H1 (cell line): ENCODE measurements at regions not wholly inside any gene's neighbourhood (a gene's known extent, or its start where the extent isn't known, plus 50 kb on each side); places are given as distances from the start of the nearest gene placed in this dataset.

ENCODE experiments used
- CTCF ChIA-PET: fragments of 300-600 bp; sonication (Branson Sonifier 250); formaldehyde crosslinking; loops from one replicate; lab custom pipeline; 2021; ENCODE audit not compliant: partially characterized antibody; lab: Charles Lee
- POLR2A ChIA-PET: fragments of 300-600 bp; sonication (Branson Sonifier 250); formaldehyde crosslinking; loops from one replicate; lab custom pipeline; 2021; ENCODE audit warnings: inconsistent platforms; ENCODE audit not compliant: partially characterized antibody; lab: Charles Lee
- DNase-seq, 2 experiments: peaks; one replicate each; pipeline versions ENCODE4 v3.0.0 to v3.0.0-alpha.2; 2010 to 2022; ENCODE audit warnings: low spot score in 2 of 2, low read depth in 1 of 2, mixed read lengths in 1 of 2
- FAIRE-seq: peaks from 2 replicates; lab custom pipeline; 2011; peaks lifted over from hg19 to GRCh38; lab: Jason Lieb, UNC
- H2AFZ ChIP-seq: 2 replicates; pipeline ENCODE4 v1.8.1; 2012; ENCODE audit warnings: low read length, inconsistent platforms
- H2AK5ac ChIP-seq: 2 replicates; pipeline ENCODE4 v1.6.1; 2013; ENCODE audit warnings: low read depth, low read length
- H2BK120ac ChIP-seq: replicated peaks from 2 replicates; pipeline ENCODE3; 2013; ENCODE audit warnings: low read depth, low read length, inconsistent platforms
- H2BK12ac ChIP-seq: 2 replicates; pipeline ENCODE4 v1.6.1; 2013; ENCODE audit warnings: low read depth, low read length
- H2BK15ac ChIP-seq: 2 replicates; pipeline ENCODE4 v1.6.1; 2013; ENCODE audit warnings: low read length
- H2BK20ac ChIP-seq: 2 replicates; pipeline ENCODE4 v1.6.1; 2013; ENCODE audit warnings: low read length
- H2BK5ac ChIP-seq: 2 replicates; pipeline ENCODE4 v1.6.1; 2013; ENCODE audit warnings: low read depth, low read length
- H3K14ac ChIP-seq: 2 replicates; pipeline ENCODE4 v1.6.1; 2013; ENCODE audit warnings: inconsistent platforms; ENCODE audit not compliant: insufficient read length
- H3K18ac ChIP-seq: 2 replicates; pipeline ENCODE4 v1.6.1; 2013; ENCODE audit warnings: low read length; ENCODE audit errors: extremely low read depth
- H3K23ac ChIP-seq: 2 replicates; pipeline ENCODE4 v1.6.1; 2013; ENCODE audit warnings: inconsistent platforms; ENCODE audit not compliant: insufficient read length
- H3K23me2 ChIP-seq: 2 replicates; pipeline ENCODE4 v1.6.1; 2013; ENCODE audit warnings: low read depth, low read length
- H3K27ac ChIP-seq: 2 replicates; pipeline ENCODE4 v1.6.1; 2011; ENCODE audit warnings: low read depth, low read length, inconsistent platforms
- H3K27me3 ChIP-seq, 4 experiments: replicated peaks in 1 of 4; 1 replicate in 1 of 4; 2 replicates in 3 of 4; pipeline versions ENCODE4 v1.6.1 to v1.8.1; 2011 to 2013; ENCODE audit warnings: low read length in 3 of 4, mild to moderate bottlenecking in 3 of 4, inconsistent platforms in 2 of 4, mixed read lengths in 2 of 4, moderate library complexity in 1 of 4; ENCODE audit not compliant: control insufficient read depth in 3 of 4, insufficient read depth in 3 of 4; ENCODE audit errors: extremely low read depth in 1 of 4
- H3K36me3 ChIP-seq, 4 experiments: 2 replicates each; pipeline versions ENCODE4 v1.6.1 to v1.8.1; 2011 to 2013; ENCODE audit warnings: mild to moderate bottlenecking in 4 of 4, low read length in 3 of 4, moderate library complexity in 2 of 4, control low read depth in 1 of 4, inconsistent platforms in 1 of 4; ENCODE audit not compliant: insufficient read depth in 4 of 4, control insufficient read depth in 2 of 4
- H3K4ac ChIP-seq: replicated peaks from 2 replicates; pipeline ENCODE3; 2013; ENCODE audit warnings: low read length, low read depth, mixed read lengths, inconsistent platforms; ENCODE audit not compliant: insufficient read length
- H3K4me1 ChIP-seq, 4 experiments: replicated peaks in 1 of 4; 1 replicate in 1 of 4; 2 replicates in 3 of 4; pipeline versions ENCODE4 v1.6.1 to v1.8.1; 2011 to 2013; ENCODE audit warnings: low read length in 3 of 4, inconsistent platforms in 2 of 4, mixed read lengths in 1 of 4; ENCODE audit not compliant: insufficient read depth in 4 of 4, control insufficient read depth in 3 of 4
- H3K4me2 ChIP-seq, 2 experiments: 2 replicates each; pipeline versions ENCODE4 v1.6.1 to v1.8.1; 2011 to 2013; ENCODE audit warnings: low read depth in 2 of 2, low read length in 2 of 2, control low read depth in 1 of 2, inconsistent platforms in 1 of 2, mild to moderate bottlenecking in 1 of 2; ENCODE audit not compliant: insufficient read depth in 1 of 2
- H3K4me3 ChIP-seq, 4 experiments: fragments of 200-600, 300-600 bp in 1 of 4; sonication (generic), shearing (Covaris generic), sonication (Bioruptor Twin) in 1 of 4; 2 replicates each; pipeline versions ENCODE4 v1.5.1 to v1.8.1; 2011 to 2016; ENCODE audit warnings: low read length in 4 of 4, low read depth in 3 of 4, control low read depth in 2 of 4, inconsistent platforms in 2 of 4, mild to moderate bottlenecking in 2 of 4, mixed read lengths in 1 of 4, moderate library complexity in 1 of 4; ENCODE audit not compliant: insufficient read depth in 2 of 4; ENCODE audit errors: extremely low read depth in 1 of 4
- H3K56ac ChIP-seq: replicated peaks from 2 replicates; pipeline ENCODE3; 2013; ENCODE audit warnings: low read depth, mild to moderate bottlenecking, mixed read lengths, low read length, inconsistent platforms; ENCODE audit not compliant: insufficient read length
- H3K79me1 ChIP-seq: 2 replicates; pipeline ENCODE4 v1.6.1; 2013; ENCODE audit warnings: low read depth, low read length, control low read depth
- H3K79me2 ChIP-seq, 2 experiments: 2 replicates each; pipeline versions ENCODE4 v1.6.1 to v1.8.1; 2012 to 2013; ENCODE audit warnings: low read length in 2 of 2, mild to moderate bottlenecking in 2 of 2, inconsistent platforms in 1 of 2; ENCODE audit not compliant: insufficient read depth in 2 of 2, control insufficient read depth in 1 of 2
- H3K9ac ChIP-seq, 4 experiments: replicated peaks in 1 of 4; 1 replicate in 1 of 4; 2 replicates in 3 of 4; pipeline versions ENCODE4 v1.6.1 to v1.8.1; 2011 to 2013; ENCODE audit warnings: low read depth in 3 of 4, low read length in 3 of 4, control low read depth in 2 of 4, mild to moderate bottlenecking in 2 of 4, moderate library complexity in 2 of 4, inconsistent platforms in 1 of 4; ENCODE audit errors: extremely low read depth in 1 of 4
- H3K9me3 ChIP-seq, 2 experiments: 2 replicates each; pipeline versions ENCODE4 v1.6.1 to v1.8.1; 2012 to 2013; ENCODE audit warnings: mild to moderate bottlenecking in 2 of 2, moderate library complexity in 2 of 2, control low read depth in 1 of 2, inconsistent platforms in 1 of 2, low read depth in 1 of 2, low read length in 1 of 2, mixed read lengths in 1 of 2; ENCODE audit not compliant: insufficient read depth in 2 of 2
- H4K20me1 ChIP-seq, 2 experiments: replicated peaks in 1 of 2; 2 replicates each; pipeline versions ENCODE3 to v1.8.1; 2011 to 2013; ENCODE audit warnings: inconsistent platforms in 2 of 2, low read length in 2 of 2, mild to moderate bottlenecking in 1 of 2; ENCODE audit not compliant: insufficient read depth in 2 of 2, control insufficient read depth in 1 of 2
- H4K5ac ChIP-seq: 2 replicates; pipeline ENCODE4 v1.6.1; 2013; ENCODE audit warnings: low read length, low read depth, mixed read lengths, inconsistent platforms; ENCODE audit not compliant: insufficient read length
- H4K8ac ChIP-seq: 2 replicates; pipeline ENCODE4 v1.8.0; 2013; ENCODE audit warnings: mild to moderate bottlenecking, moderate library complexity, low read length, inconsistent platforms; ENCODE audit not compliant: insufficient read depth; ENCODE audit errors: extremely low read depth
- H4K91ac ChIP-seq: replicated peaks from 2 replicates; pipeline ENCODE3; 2013; ENCODE audit warnings: low read length, mixed read lengths, inconsistent platforms; ENCODE audit not compliant: insufficient read length
- BACH1 ChIP-seq: IDR thresholded peaks from 2 replicates; pipeline ENCODE4 v1.6.1; 2012; ENCODE audit warnings: low read length, improper control_type of control experiment
- EZH2 ChIP-seq: fragments of 200-600 bp; sonication (generic); IDR thresholded peaks from 2 replicates; pipeline ENCODE4 v1.7.1; 2012; ENCODE audit warnings: low read depth, mild to moderate bottlenecking, moderate library complexity, low read length, inconsistent platforms; ENCODE audit not compliant: severe bottlenecking
- KDM1A ChIP-seq: fragments of 200-600, 300-600 bp; sonication (generic); IDR thresholded peaks from 2 replicates; pipeline ENCODE4 v1.7.1; 2016; ENCODE audit warnings: mild to moderate bottlenecking, low read length, borderline replicate concordance
- RAD21 ChIP-seq, 2 experiments: IDR thresholded peaks in 1 of 2; conservative IDR thresholded peaks in 1 of 2; 2 replicates each; pipeline ENCODE4 v1.6.1; 2011; ENCODE audit warnings: low read depth in 2 of 2, low read length in 2 of 2, improper control_type of control experiment in 1 of 2, inconsistent platforms in 1 of 2, mild to moderate bottlenecking in 1 of 2, moderate library complexity in 1 of 2
- TAF7 ChIP-seq: optimal IDR thresholded peaks from 2 replicates; pipeline ENCODE3; 2011; ENCODE audit warnings: low read depth, mild to moderate bottlenecking, inconsistent platforms, low read length, moderate library complexity, borderline replicate concordance
- WGBS, 2 experiments: shearing (Covaris generic) in 1 of 2; methylation state at CpG; one replicate each; pipeline versions ENCODE4 v1.1.6 to v1.1.7; 2013 to 2015; ENCODE audit warnings: low lambda C conversion rate in 2 of 2, mixed read lengths in 2 of 2, inconsistent platforms in 1 of 2, low coverage in 1 of 2, missing lambda C conversion rate in 1 of 2; ENCODE audit not compliant: insufficient replicate concordance in 2 of 2, insufficient coverage in 1 of 2, insufficient read length in 1 of 2; ENCODE audit errors: extremely low coverage in 1 of 2, missing lambda C conversion rate in 1 of 2; 5-methylcytosine and 5-hydroxymethylcytosine counted together

DNA sequence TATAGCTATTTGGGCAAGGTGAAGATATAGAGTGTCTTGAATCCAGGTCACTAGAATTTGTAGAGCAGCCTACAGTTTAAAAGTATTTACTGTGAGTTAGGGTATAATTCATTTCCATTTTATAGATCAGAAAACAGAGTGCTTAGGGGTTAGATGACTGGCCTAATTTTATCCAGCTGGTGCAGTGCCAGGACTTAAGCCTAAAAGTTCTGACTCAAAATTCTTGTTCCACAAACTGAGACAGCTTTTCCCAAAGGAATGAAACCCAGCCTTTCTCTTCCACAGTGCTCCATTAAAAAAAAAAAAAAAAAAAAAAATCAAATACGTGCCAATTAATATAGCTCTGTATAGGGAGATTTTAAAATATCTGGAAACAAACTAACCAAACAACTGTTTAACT, 441.0 kb upstream of the MARCKS start:
- H3K14ac ChIP-seq, result no peak overlapping the region
- ChIA-PET CTCF (interaction anchor here (1.0 kb wide), 1 partner anchor 32 kb away, joined by 4 read pairs; no protein-coding TSS in a partner anchor), POLR2A (no interaction called here)
- H3K23ac ChIP-seq, result no peak overlapping the region
- no peak overlapping the region for H3K4me3 ChIP-seq
- H3K4ac ChIP-seq, result no peak overlapping the region
- H4K5ac ChIP-seq, result no peak overlapping the region
- peaks cover 0 to 5% (median 0%) of the 10 kb centered on the region in 4 experiments; a peak in 1 of 7 replicates for H3K4me1 ChIP-seq
- H2BK12ac ChIP-seq, result no peak overlapping the region
- no peak overlapping the region for H3K9ac ChIP-seq
- no peaks in the 10 kb centered on the region for H4K20me1 ChIP-seq
- DNase-seq (no peak), FAIRE-seq (no peak)
- H2AK5ac ChIP-seq, result no peak overlapping the region
- no peaks in the 10 kb centered on the region for H3K79me2 ChIP-seq
- H3K18ac ChIP-seq, result no peak overlapping the region
- no peak overlapping the region for H4K91ac ChIP-seq
- no peak overlapping the region for H3K56ac ChIP-seq
- no peaks in the 10 kb centered on the region for H3K79me1 ChIP-seq
- no peak overlapping the region for H2BK20ac ChIP-seq
- no peaks in the 10 kb centered on the region for H3K9me3 ChIP-seq
- H3K27ac ChIP-seq, result no peak overlapping the region
- H2BK5ac ChIP-seq, result no peak overlapping the region
- H2AFZ ChIP-seq, result no peak overlapping the region
- no peaks in the 10 kb centered on the region for H3K23me2 ChIP-seq
- no peak overlapping the region for H4K8ac ChIP-seq
- no peak overlapping the region for H3K4me2 ChIP-seq
- H3K27me3 ChIP-seq, result no peaks in the 10 kb centered on the region
- H3K36me3 ChIP-seq, result no peaks in the 10 kb centered on the region
- H2BK15ac ChIP-seq, result no peak overlapping the region
- H2BK120ac ChIP-seq, result no peak overlapping the region
- WGBS, 2 experiments, result 100% methylated on average over 1 of the region's 1 CpG; no CpG with 5 or more reads in 1 of the 2 experiments
- TF ChIP-seq BACH1, result no peak
- TF ChIP-seq TAF7, result no peak
- no peak for TF ChIP-seq RAD21 (IDR thresholded peaks at IDR 0.05 in 1 of 2, conservative IDR thresholded peaks at IDR 0.05 in 1 of 2; ENCODE audit: low read depth in 2 of 2, low read length in 2 of 2)
- TF ChIP-seq EZH2, result no peak
- no peak for TF ChIP-seq KDM1A
